HG02938 (cell line): ENCODE measurements at regions not wholly inside any gene's neighbourhood (a gene's known extent, or its start where the extent isn't known, plus 50 kb on each side); places are given as distances from the start of the nearest gene placed in this dataset.

Source experiments
- ATAC-seq: cut with Tn5 transposase; IDR thresholded peaks from one replicate; pipeline ENCODE4 v1.9.1; 2021; ENCODE audit warnings: mild to moderate bottlenecking, moderate library complexity; ENCODE audit not compliant: unreplicated experiment

GRCh38 chr1:184267747-184268146 lies 119.1 kb upstream of the C1orf21 start:
- ATAC-seq = no peak

GRCh38 chr1:184270556-184270955 lies 116.3 kb upstream of the C1orf21 start:
- ATAC-seq = no peak

GRCh38 chr1:184272175-184272866 lies 114.5 kb upstream of the C1orf21 start:
- no peak for ATAC-seq

GRCh38 chr1:184276416-184276815 lies 110.4 kb upstream of the C1orf21 start:
- no peak for ATAC-seq

- ATAC-seq = no peak
Observed at GRCh38 chr1:184279911-184280458, 106.8 kb upstream of the C1orf21 start.

GRCh38 chr1:184283999-184284398 lies 102.8 kb upstream of the C1orf21 start:
- ATAC-seq = no peak

- ATAC-seq = no peak
Observed at GRCh38 chr1:184284900-184285299, 101.9 kb upstream of the C1orf21 start.

GRCh38 chr1:184285401-184286087 lies 101.3 kb upstream of the C1orf21 start:
- ATAC-seq = no peak

- no peak for ATAC-seq
Observed at GRCh38 chr1:184287001-184287400, 99.8 kb upstream of the C1orf21 start.

GRCh38 chr1:184289825-184290550 lies 96.8 kb upstream of the C1orf21 start:
- no peak for ATAC-seq

GRCh38 chr1:184291701-184292100 lies 95.1 kb upstream of the C1orf21 start:
- ATAC-seq = no peak

- ATAC-seq = no peak
Observed at GRCh38 chr1:184292101-184292500, 94.7 kb upstream of the C1orf21 start.

- no peak for ATAC-seq
Observed at GRCh38 chr1:184294101-184294500, 92.7 kb upstream of the C1orf21 start.

GRCh38 chr1:184296466-184297243 lies 90.2 kb upstream of the C1orf21 start:
- ATAC-seq = no peak

- no peak for ATAC-seq
Observed at GRCh38 chr1:184297244-184297750, 89.5 kb upstream of the C1orf21 start.

- ATAC-seq = no peak
Observed at GRCh38 chr1:184298440-184299405, 88.1 kb upstream of the C1orf21 start.

- ATAC-seq = no peak
Observed at GRCh38 chr1:184299406-184299790, 87.4 kb upstream of the C1orf21 start.

GRCh38 chr1:184299796-184300195 lies 87.0 kb upstream of the C1orf21 start:
- no peak for ATAC-seq

- ATAC-seq = no peak
Observed at GRCh38 chr1:184300446-184300845, 86.4 kb upstream of the C1orf21 start.

- ATAC-seq = no peak
Observed at GRCh38 chr1:184301227-184301626, 85.6 kb upstream of the C1orf21 start.
